ENCODE measurements at regions not wholly inside any gene's neighbourhood (a gene's known extent, or its start where the extent isn't known, plus 50 kb on each side); places are given as distances from the start of the nearest gene placed in this dataset.
"Not testable (repeated sequence)": the region's sequence is repeated elsewhere in the genome, so short reads cannot be mapped to it uniquely, and the experiment has no call there.

- no peak for DNase-seq
Measured at GRCh38 chr14:88929656-88930436, 105.4 kb downstream of the TTC8 start.

- DNase-seq: no peak
Measured at GRCh38 chr14:88931321-88932110, 107.1 kb downstream of the TTC8 start.

- no peak for DNase-seq
Measured at GRCh38 chr14:88933191-88933590, 108.7 kb downstream of the TTC8 start.

GRCh38 chr14:88934351-88934806 lies 109.9 kb downstream of the TTC8 start:
- no peak for DNase-seq

- DNase-seq: no peak
Measured at GRCh38 chr14:88935083-88935482, 110.6 kb downstream of the TTC8 start.

- DNase-seq: no peak
Measured at GRCh38 chr14:88937706-88938105, 113.3 kb downstream of the TTC8 start.

GRCh38 chr14:88940671-88941070 lies 116.2 kb downstream of the TTC8 start:
- DNase-seq: no peak

- DNase-seq: no peak
Measured at GRCh38 chr14:88941414-88941813, 117.0 kb downstream of the TTC8 start.

- DNase-seq: no peak
Measured at GRCh38 chr14:88947646-88948598, 123.5 kb downstream of the TTC8 start.

- DNase-seq: no peak
Measured at GRCh38 chr14:88950069-88950468, 125.6 kb downstream of the TTC8 start.

GRCh38 chr14:88951370-88951769 lies 126.9 kb downstream of the TTC8 start:
- no peak for DNase-seq

GRCh38 chr14:88952901-88953300 lies 128.4 kb downstream of the TTC8 start:
- DNase-seq: no peak

GRCh38 chr14:88955455-88955854 lies 131.0 kb downstream of the TTC8 start:
- DNase-seq: no peak

GRCh38 chr14:88960496-88960895 lies 136.0 kb downstream of the TTC8 start:
- DNase-seq: no peak

GRCh38 chr14:88961214-88961613 lies 136.8 kb downstream of the TTC8 start:
- DNase-seq: no peak

- DNase-seq: no peak
Measured at GRCh38 chr14:88962356-88962755, 137.9 kb downstream of the TTC8 start.

- DNase-seq: no peak
Measured at GRCh38 chr14:88967299-88967698, 142.8 kb downstream of the TTC8 start.

- DNase-seq: no peak
Measured at GRCh38 chr14:88975043-88975830, 150.8 kb downstream of the TTC8 start.

GRCh38 chr14:88975926-88976325 lies 151.5 kb downstream of the TTC8 start:
- DNase-seq: no peak

GRCh38 chr14:88980907-88981306 lies 156.5 kb downstream of the TTC8 start:
- not testable (repeated sequence) for DNase-seq

GRCh38 chr14:88981948-88982347 lies 157.5 kb downstream of the TTC8 start:
- DNase-seq: no peak

GRCh38 chr14:88983755-88984154 lies 159.3 kb downstream of the TTC8 start:
- no peak for DNase-seq

Data from CD4-positive, alpha-beta T cell treated with Interleukin-6 for 4 hours (primary cell).